ENCODE measurements at regions not wholly inside any gene's neighbourhood (a gene's known extent, or its start where the extent isn't known, plus 50 kb on each side); places are given as distances from the start of the nearest gene placed in this dataset.

- H3K4me3 ChIP-seq (ENCODE audit: low read depth, low read length), result no peak overlapping the region
- no peak for TF ChIP-seq CTCF (IDR thresholded peaks at IDR 0.05; ENCODE audit: low read depth, low read length)
Measured at GRCh38 chr16:82236875-82237274, 66.9 kb upstream of the MPHOSPH6 start.

- no peak for TF ChIP-seq CTCF (IDR thresholded peaks at IDR 0.05; ENCODE audit: low read depth, low read length)
- H3K4me3 ChIP-seq (ENCODE audit: low read depth, low read length), result no peak overlapping the region
Measured at GRCh38 chr16:82236415-82236814, 66.4 kb upstream of the MPHOSPH6 start.

GRCh38 chr16:82232806-82233205 lies 62.8 kb upstream of the MPHOSPH6 start:
- TF ChIP-seq CTCF (IDR thresholded peaks at IDR 0.05; ENCODE audit: low read depth, low read length), result no peak
- H3K4me3 ChIP-seq (ENCODE audit: low read depth, low read length), result no peak overlapping the region

GRCh38 chr16:82231008-82231787 lies 61.2 kb upstream of the MPHOSPH6 start:
- no peak for TF ChIP-seq CTCF (IDR thresholded peaks at IDR 0.05; ENCODE audit: low read depth, low read length)
- H3K4me3 ChIP-seq (ENCODE audit: low read depth, low read length), result no peak overlapping the region

- peak; percentile 95 for TF ChIP-seq CTCF (IDR thresholded peaks at IDR 0.05; ENCODE audit: low read depth, low read length)
- no peak overlapping the region for H3K4me3 ChIP-seq (ENCODE audit: low read depth, low read length)
Measured at GRCh38 chr16:82229800-82230619, 60.0 kb upstream of the MPHOSPH6 start.

GRCh38 chr16:82226327-82226726 lies 56.3 kb upstream of the MPHOSPH6 start:
- no peak overlapping the region for H3K4me3 ChIP-seq (ENCODE audit: low read depth, low read length)
- no peak for TF ChIP-seq CTCF (IDR thresholded peaks at IDR 0.05; ENCODE audit: low read depth, low read length)

- no peak for TF ChIP-seq CTCF (IDR thresholded peaks at IDR 0.05; ENCODE audit: low read depth, low read length)
- no peak overlapping the region for H3K4me3 ChIP-seq (ENCODE audit: low read depth, low read length)
Measured at GRCh38 chr16:82224821-82225220, 54.8 kb upstream of the MPHOSPH6 start.
